Chondrocyte (in vitro differentiated cells): ENCODE measurements at regions not wholly inside any gene's neighbourhood (a gene's known extent, or its start where the extent isn't known, plus 50 kb on each side); places are given as distances from the start of the nearest gene placed in this dataset.

ENCODE experiments used
- DNase-seq: peaks from one replicate; pipeline ENCODE4 v3.0.0; 2021; ENCODE audit warnings: mixed read lengths, low spot score
- H3K27ac Mint-ChIP-seq: one replicate; pipeline ENCODE4 v1.8.0; 2021; ENCODE audit warnings: mild to moderate bottlenecking, moderate library complexity, mixed read lengths; ENCODE audit not compliant: unreplicated experiment
- H3K27me3 Mint-ChIP-seq: 2 replicates; pipeline ENCODE4 v1.8.0; 2021; ENCODE audit warnings: low read depth, mixed read lengths
- H3K36me3 Mint-ChIP-seq: 2 replicates; pipeline ENCODE4 v1.8.0; 2021; ENCODE audit warnings: low read depth, mixed read lengths
- H3K4me1 Mint-ChIP-seq: 2 replicates; pipeline ENCODE4 v1.8.0; 2021; ENCODE audit warnings: low read depth, mild to moderate bottlenecking, mixed read lengths
- H3K4me3 Mint-ChIP-seq: one replicate; pipeline ENCODE4 v1.8.0; 2021; ENCODE audit warnings: mild to moderate bottlenecking, moderate library complexity, mixed read lengths; ENCODE audit not compliant: unreplicated experiment
- H3K9me3 Mint-ChIP-seq: 2 replicates; pipeline ENCODE4 v1.8.0; 2021; ENCODE audit warnings: low read depth, mixed read lengths
- CTCF ChIP-seq: fragments of 200-600 bp; sonication (generic); IDR thresholded peaks from 2 replicates; pipeline ENCODE4 v1.5.0; 2021; ENCODE audit warnings: antibody characterized with exemption, mild to moderate bottlenecking, moderate library complexity

- DNase-seq: no peak
- Mint-ChIP-seq H3K27ac (no peak overlapping the region), H3K27me3 (peaks cover 7% of the 10 kb centered on the region), H3K36me3 (no peaks in the 10 kb centered on the region), H3K4me3 (no peak overlapping the region), H3K4me1 (no peaks in the 10 kb centered on the region), H3K9me3 (no peaks in the 10 kb centered on the region)
- no peak for TF ChIP-seq CTCF
Measured at GRCh38 chr17:70338946-70339354, 169.6 kb downstream of the KCNJ2 start.

GRCh38 chr17:70343114-70343513 is 173.8 kb downstream of the KCNJ2 start:
- TF ChIP-seq CTCF: no peak
- Mint-ChIP-seq H3K4me1 (no peaks in the 10 kb centered on the region), H3K27ac (no peak overlapping the region), H3K9me3 (no peaks in the 10 kb centered on the region), H3K4me3 (no peak overlapping the region), H3K27me3 (peaks cover 4% of the 10 kb centered on the region), H3K36me3 (no peaks in the 10 kb centered on the region)
- DNase-seq: no peak

- no peak for DNase-seq
- Mint-ChIP-seq H3K9me3 (no peaks in the 10 kb centered on the region), H3K4me3 (no peak overlapping the region), H3K36me3 (no peaks in the 10 kb centered on the region), H3K4me1 (no peaks in the 10 kb centered on the region), H3K27me3 (peaks cover 5% of the 10 kb centered on the region), H3K27ac (no peak overlapping the region)
- no peak for TF ChIP-seq CTCF
Measured at GRCh38 chr17:70344386-70345060, 175.2 kb downstream of the KCNJ2 start.

GRCh38 chr17:70345061-70345460 is 175.7 kb downstream of the KCNJ2 start:
- TF ChIP-seq CTCF: no peak
- Mint-ChIP-seq H3K4me1 (no peaks in the 10 kb centered on the region), H3K9me3 (no peaks in the 10 kb centered on the region), H3K27me3 (peaks cover 5% of the 10 kb centered on the region), H3K4me3 (no peak overlapping the region), H3K27ac (no peak overlapping the region), H3K36me3 (no peaks in the 10 kb centered on the region)
- DNase-seq: no peak

GRCh38 chr17:70352834-70353233 is 183.5 kb downstream of the KCNJ2 start:
- Mint-ChIP-seq H3K27me3 (peaks cover 1% of the 10 kb centered on the region), H3K4me1 (no peaks in the 10 kb centered on the region), H3K4me3 (no peak overlapping the region), H3K9me3 (no peaks in the 10 kb centered on the region), H3K27ac (no peak overlapping the region), H3K36me3 (no peaks in the 10 kb centered on the region)
- no peak for TF ChIP-seq CTCF
- DNase-seq: no peak
